Thyroid gland (tissue), 4 donors: ENCODE measurements at regions not wholly inside any gene's neighbourhood (a gene's known extent, or its start where the extent isn't known, plus 50 kb on each side); places are given as distances from the start of the nearest gene placed in this dataset.

Experiments
- CTCF ChIP-seq, 6 experiments: fragments of 200-600 bp in 3 of 6; fragments of 450-650 bp in 3 of 6; sonication (generic) in 3 of 6; IDR thresholded peaks; one replicate each; pipeline ENCODE4 v1.5.1; 2016 to 2019; ENCODE audit warnings: antibody characterized with exemption in 6 of 6, mild to moderate bottlenecking in 2 of 6, inconsistent platforms in 1 of 6, moderate library complexity in 1 of 6
- POLR2A ChIP-seq, 2 donors: fragments of 450-650 bp; IDR thresholded peaks; one replicate each; pipeline ENCODE4 v1.6.1; 2017; ENCODE audit warnings: antibody characterized with exemption in 2 of 2, mild to moderate bottlenecking in 2 of 2, moderate library complexity in 1 of 2

GRCh38 chr2:85951351-85952067 lies 62.7 kb upstream of the ST3GAL5 start:
- TF ChIP-seq CTCF (IDR thresholded peaks at IDR 0.05) = no peak
- TF ChIP-seq POLR2A (IDR thresholded peaks at IDR 0.05) = no peak
